AG04449 (cell line): ENCODE measurements at regions not wholly inside any gene's neighbourhood (a gene's known extent, or its start where the extent isn't known, plus 50 kb on each side); places are given as distances from the start of the nearest gene placed in this dataset.

Source experiments
- CTCF ChIA-PET: fragments of 350-600 bp; formaldehyde crosslinking; extraction: SDS; loops from one replicate; lab custom pipeline; 2021; ENCODE audit warnings: antibody characterized with exemption; lab: Yijun Ruan, JAX
- POLR2A ChIA-PET: fragments of 400-600, 350-600 bp; formaldehyde crosslinking; extraction: SDS; loops from one replicate; lab custom pipeline; 2020; ENCODE audit warnings: antibody characterized with exemption, inconsistent platforms; lab: Yijun Ruan, JAX
- DNase-seq: peaks from one replicate; pipeline ENCODE4 v3.0.0-alpha.2; 2010; ENCODE audit warnings: low read depth, low spot score
- H3K4me3 ChIP-seq: 2 replicates; pipeline ENCODE4 v1.5.1; 2011; ENCODE audit warnings: low read depth, mild to moderate bottlenecking, control low read depth, low read length
- CTCF ChIP-seq: IDR thresholded peaks from one replicate; pipeline ENCODE4 v1.5.1; 2011; ENCODE audit warnings: mild to moderate bottlenecking, moderate library complexity, low read length, control low read depth, inconsistent platforms; ENCODE audit not compliant: insufficient read depth; ENCODE audit errors: missing control alignments

DNA sequence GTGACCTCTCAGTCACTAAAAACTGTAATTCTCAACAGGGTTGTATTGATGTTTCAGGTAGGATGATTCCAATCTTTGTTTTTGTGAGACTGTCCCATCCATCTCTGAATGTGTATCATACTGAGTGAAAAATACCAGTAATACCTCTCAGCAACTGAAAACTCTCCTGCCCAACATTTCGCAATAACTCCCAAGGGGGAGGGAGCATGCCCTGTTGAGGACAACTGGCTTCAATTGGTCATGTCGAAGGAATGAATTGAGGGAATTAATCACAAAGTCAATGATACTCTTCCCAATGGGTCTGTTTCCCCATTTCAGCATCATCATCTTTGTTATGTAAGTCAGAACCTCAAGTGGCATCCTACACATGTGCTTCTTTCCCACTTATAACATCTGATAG, 102.4 kb upstream of the E2F7 start:
- CTCF ChIA-PET = interaction anchor here (1.1 kb wide), 1 partner anchor 11 kb away, joined by 3 read pairs; no protein-coding TSS in a partner anchor
- no peak for DNase-seq
- POLR2A ChIA-PET = no interaction called here
- no peak for TF ChIP-seq CTCF
- H3K4me3 ChIP-seq = no peak overlapping the region

DNA sequence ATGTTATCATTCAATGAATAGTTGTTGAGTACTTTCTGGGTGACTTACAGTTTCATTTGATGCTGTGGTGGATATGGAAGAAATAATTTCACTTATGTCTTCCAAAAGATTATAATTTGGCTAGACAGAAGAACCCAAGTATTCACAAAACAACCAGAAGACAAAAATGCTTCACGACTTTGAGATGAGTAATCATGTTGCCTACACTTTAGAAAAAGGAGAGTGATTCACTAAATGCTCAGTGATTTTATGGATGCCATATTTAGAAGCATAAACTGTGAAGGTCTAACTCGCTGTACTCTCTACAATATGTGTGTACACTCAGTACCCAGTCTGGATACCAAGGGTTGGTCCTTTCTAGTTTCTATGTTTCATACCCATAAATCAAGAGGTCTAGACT, 101.3 kb upstream of the E2F7 start:
- DNase-seq = no peak
- ChIA-PET CTCF (interaction anchor here (1.1 kb wide), 1 partner anchor 10 kb away, joined by 3 read pairs; no protein-coding TSS in a partner anchor), POLR2A (no interaction called here)
- no peak for TF ChIP-seq CTCF
- no peak overlapping the region for H3K4me3 ChIP-seq

DNA sequence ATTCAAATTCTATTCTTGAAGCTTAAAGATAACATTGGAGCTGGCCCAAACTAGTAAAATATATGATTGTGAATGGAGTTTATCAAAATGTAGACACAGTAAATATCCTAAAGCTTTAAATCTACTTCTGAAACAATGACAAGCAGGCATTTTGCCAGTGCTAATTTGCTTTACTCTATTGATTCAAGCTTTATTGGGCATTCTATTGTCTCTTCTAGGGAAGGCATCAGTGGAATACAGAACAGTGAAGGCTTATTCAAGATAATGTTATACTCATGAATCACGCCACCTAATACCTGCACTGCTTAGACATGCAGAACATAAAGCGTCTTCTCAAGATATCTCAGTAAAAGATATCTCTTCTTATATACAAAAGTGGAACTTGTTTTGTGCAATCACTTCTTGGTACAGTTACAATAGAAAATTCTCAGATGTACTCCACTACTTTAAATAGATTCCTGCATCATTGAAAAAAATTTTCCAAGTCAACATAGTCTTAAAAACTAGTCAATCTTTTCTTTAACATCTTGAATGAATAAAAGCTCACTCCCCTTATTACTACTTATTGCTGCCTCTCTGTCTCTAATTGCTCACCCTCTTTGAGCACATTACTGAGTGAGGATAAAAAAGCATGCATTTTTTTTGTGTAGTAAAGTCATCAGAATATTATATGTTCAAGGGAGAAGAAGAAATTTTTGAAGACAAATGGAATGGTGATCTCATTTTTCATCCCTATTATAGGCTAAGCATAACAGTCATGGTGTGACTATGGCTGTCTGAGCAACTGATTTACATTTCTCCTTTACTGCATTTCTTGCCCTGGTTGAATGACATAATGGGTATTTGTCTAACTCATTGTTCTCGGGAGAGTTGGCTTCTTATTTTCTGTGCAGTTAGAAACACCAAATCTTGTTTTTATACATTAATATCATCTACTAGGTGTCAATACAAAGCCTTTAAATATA, 98.0 kb upstream of the E2F7 start:
- DNase-seq = no peak
- no peak for TF ChIP-seq CTCF
- POLR2A ChIA-PET = no interaction called here
- CTCF ChIA-PET = interaction anchor here (0.6 to 2.0 kb wide), 3 partner anchors 11 to 522 kb away, joined by 3 to 11 read pairs (median 3); no protein-coding TSS in a partner anchor
- H3K4me3 ChIP-seq = no peak overlapping the region

- no peak for TF ChIP-seq CTCF
- H3K4me3 ChIP-seq = no peak overlapping the region
- ChIA-PET POLR2A (no interaction called here), CTCF (interaction anchor here (1.0 to 2.0 kb wide), 3 partner anchors 10 to 523 kb away, joined by 3 to 11 read pairs (median 3); no protein-coding TSS in a partner anchor)
- no peak for DNase-seq
These were observed 96.6 kb upstream of the E2F7 start for GRCh38 chr12:77161944-77162343.

GRCh38 chr12:77160931-77161330, 95.6 kb upstream of the E2F7 start:
- no peak for TF ChIP-seq CTCF
- no peak overlapping the region for H3K4me3 ChIP-seq
- CTCF ChIA-PET = interaction anchor here (1.0 kb wide), 1 partner anchor 164 kb away, joined by 4 read pairs; no protein-coding TSS in a partner anchor
- POLR2A ChIA-PET = no interaction called here
- DNase-seq = no peak

- no peak for TF ChIP-seq CTCF
- CTCF ChIA-PET = interaction anchor here (0.8 to 5.6 kb wide), 7 partner anchors 11 to 533 kb away, joined by 3 to 93 read pairs (median 4); no protein-coding TSS in a partner anchor
- DNase-seq = no peak
- POLR2A ChIA-PET = no interaction called here
- no peak overlapping the region for H3K4me3 ChIP-seq
These were observed 88.3 kb upstream of the E2F7 start for GRCh38 chr12:77153706-77154105.
